ENCODE measurements at regions not wholly inside any gene's neighbourhood (a gene's known extent, or its start where the extent isn't known, plus 50 kb on each side); places are given as distances from the start of the nearest gene placed in this dataset.

DNA sequence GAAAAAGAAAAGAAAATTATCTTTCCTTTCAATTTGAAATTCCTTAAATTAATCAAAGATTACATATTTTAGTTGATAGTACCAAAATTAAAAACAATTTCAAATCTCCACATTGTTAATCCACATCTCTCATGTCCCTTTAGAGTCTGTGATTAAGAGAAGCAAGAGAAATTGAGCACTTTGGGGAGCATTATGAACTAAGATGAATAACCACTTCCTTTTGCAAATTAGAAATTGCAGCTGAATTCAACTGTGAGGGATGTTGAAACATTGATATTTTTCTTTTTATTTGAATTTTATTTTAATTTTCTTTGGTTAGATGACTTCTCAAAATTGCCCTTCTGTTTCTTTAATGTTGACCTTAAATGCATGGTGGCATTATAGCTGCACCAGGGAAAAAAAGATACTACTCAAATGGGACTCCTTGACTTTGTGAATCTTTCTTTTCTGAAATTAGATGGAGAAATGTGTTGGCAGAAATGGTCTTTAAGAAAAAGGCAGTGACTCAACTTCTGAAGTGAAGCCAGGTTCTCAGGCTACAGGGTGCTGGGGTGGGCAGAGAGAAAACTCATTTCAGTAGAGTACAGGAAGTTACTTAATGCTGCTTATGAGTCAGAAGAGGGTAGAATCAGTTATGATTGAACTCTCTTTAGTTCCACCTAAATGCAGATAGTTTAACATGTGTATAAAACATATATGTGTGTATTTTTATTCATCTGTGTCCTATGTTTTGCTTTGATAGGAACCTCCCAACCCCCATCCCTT, 92.0 kb upstream of the TNIP3 start (continued):
- TF ChIP-seq JUN (IDR thresholded peaks at IDR 0.05; ENCODE audit: low read depth, low read length): no peak
